Stimulated activated CD4-positive, alpha-beta T cell treated with anti-CD3 and anti-CD28 coated beads, TNF-alpha, amount 100 ng/mL, for 48 hours (primary cell): ENCODE measurements at regions not wholly inside any gene's neighbourhood (a gene's known extent, or its start where the extent isn't known, plus 50 kb on each side); places are given as distances from the start of the nearest gene placed in this dataset.

Experiments used
- DNase-seq, 3 donors: peaks; one replicate each; pipeline ENCODE4 v3.0.0-alpha.2; 2020; ENCODE audit warnings: low read depth in 3 of 3

GRCh38 chr11:70501051-70501901 lies 102.9 kb downstream of the CTTN start:
- no peak for DNase-seq

GRCh38 chr11:70501933-70502540 lies 103.7 kb downstream of the CTTN start:
- no peak for DNase-seq

- no peak for DNase-seq
Measured at GRCh38 chr11:70502677-70503467, 104.5 kb downstream of the CTTN start.

- no peak for DNase-seq
Measured at GRCh38 chr11:70503468-70504221, 105.3 kb downstream of the CTTN start.

- no peak for DNase-seq
Measured at GRCh38 chr11:70504246-70505020, 106.1 kb downstream of the CTTN start.

- no peak for DNase-seq
Measured at GRCh38 chr11:70505331-70505731, 107.0 kb downstream of the CTTN start.

- no peak for DNase-seq
Measured at GRCh38 chr11:70505761-70506657, 107.7 kb downstream of the CTTN start.

- no peak for DNase-seq
Measured at GRCh38 chr11:70506658-70506970, 108.3 kb downstream of the CTTN start.

- DNase-seq = no peak
Measured at GRCh38 chr11:70506986-70507385, 108.7 kb downstream of the CTTN start.

GRCh38 chr11:70507466-70508230 lies 109.3 kb downstream of the CTTN start:
- DNase-seq = no peak

GRCh38 chr11:70508231-70508480 lies 109.8 kb downstream of the CTTN start:
- no peak for DNase-seq

GRCh38 chr11:70509476-70509875 lies 111.1 kb downstream of the CTTN start:
- DNase-seq = no peak

- DNase-seq = no peak
Measured at GRCh38 chr11:70510106-70510505, 111.8 kb downstream of the CTTN start.

GRCh38 chr11:70510571-70510970 lies 112.2 kb downstream of the CTTN start:
- no peak for DNase-seq

GRCh38 chr11:70511345-70511744 lies 113.0 kb downstream of the CTTN start:
- DNase-seq = no peak

GRCh38 chr11:70512716-70513115 lies 114.4 kb downstream of the CTTN start:
- no peak for DNase-seq

- no peak for DNase-seq
Measured at GRCh38 chr11:70517203-70517602, 118.9 kb downstream of the CTTN start.

- no peak for DNase-seq
Measured at GRCh38 chr11:70517988-70518907, 119.9 kb downstream of the CTTN start.

GRCh38 chr11:70519117-70519516 lies 120.8 kb downstream of the CTTN start:
- no peak for DNase-seq
